ENCODE measurements at regions not wholly inside any gene's neighbourhood (a gene's known extent, or its start where the extent isn't known, plus 50 kb on each side); places are given as distances from the start of the nearest gene placed in this dataset.

DNA sequence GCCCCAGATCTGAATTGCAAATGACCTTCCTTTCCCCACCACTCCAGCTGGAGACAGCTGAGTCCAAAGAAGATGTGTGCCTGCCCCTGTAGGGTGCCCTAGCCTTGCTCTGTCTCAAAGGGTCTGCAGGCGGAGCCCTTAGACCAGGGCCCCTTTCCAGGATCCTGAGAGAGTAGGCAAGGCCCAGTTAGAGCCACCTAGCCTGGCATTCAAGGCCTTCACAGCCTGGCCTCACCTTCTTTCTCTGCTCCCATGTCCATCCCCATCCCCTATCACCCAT, 66.6 kb upstream of the LHX1 start:
- H3K4me3 ChIP-seq (ENCODE audit: control insufficient read depth, low read depth, low read length): no peak overlapping the region
- no peak for DNase-seq (ENCODE audit: low read depth)
- no peak for TF ChIP-seq CTCF (IDR thresholded peaks at IDR 0.05; ENCODE audit: control insufficient read depth, insufficient read depth, low read depth, low read length, missing control alignments)

DNA sequence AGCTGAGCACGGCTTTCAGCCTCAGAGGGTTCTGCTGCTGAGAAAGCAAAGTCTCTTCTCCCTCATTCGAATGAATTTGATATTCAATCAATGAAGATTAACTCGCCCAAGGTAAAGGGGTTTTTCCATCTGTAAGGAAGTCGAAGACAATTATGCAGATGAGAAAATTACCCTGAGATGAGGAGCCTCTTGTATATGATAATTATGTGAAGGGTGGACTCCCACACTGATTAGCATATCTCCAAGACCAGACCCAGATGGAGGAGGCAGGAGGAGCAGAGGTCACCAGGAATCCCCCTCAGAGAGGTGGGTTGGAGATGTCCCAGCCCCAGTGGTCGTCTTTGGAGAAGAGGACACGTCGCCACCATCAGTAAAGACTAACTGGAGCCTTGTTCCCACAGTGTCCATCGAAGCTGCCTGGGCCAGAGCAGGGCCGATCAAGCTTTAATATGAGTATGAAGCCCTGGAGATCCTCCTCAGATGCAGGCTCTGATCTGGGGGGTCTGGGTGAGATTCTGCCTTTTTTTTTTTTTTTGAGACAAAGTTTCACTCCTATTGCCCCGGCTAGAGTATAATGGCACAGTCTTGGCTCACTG, 61.5 kb upstream of the LHX1 start:
- no peak overlapping the region for H3K4me3 ChIP-seq (ENCODE audit: control insufficient read depth, low read depth, low read length)
- no peak for TF ChIP-seq CTCF (IDR thresholded peaks at IDR 0.05; ENCODE audit: control insufficient read depth, insufficient read depth, low read depth, low read length, missing control alignments)
- DNase-seq (ENCODE audit: low read depth): no peak

DNA sequence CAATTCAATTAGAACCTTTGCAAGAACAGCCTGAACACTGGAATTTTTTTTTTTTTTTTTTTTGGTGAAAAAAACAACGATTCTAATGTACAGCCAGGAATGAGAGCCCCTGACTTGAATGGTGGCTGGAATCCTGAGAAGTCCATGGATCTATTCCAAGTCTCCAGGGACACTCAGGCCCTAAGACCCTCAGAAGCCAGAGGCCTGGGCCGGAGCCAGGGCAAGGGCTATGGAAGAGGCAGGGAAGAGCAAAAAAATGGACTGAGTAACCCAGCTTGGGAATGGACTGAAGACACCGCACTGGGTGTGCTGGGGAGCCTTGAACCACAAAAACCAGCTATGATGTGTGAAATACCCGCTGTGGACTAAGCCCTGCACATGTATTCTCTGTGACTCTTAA, 60.3 kb upstream of the LHX1 start:
- H3K4me3 ChIP-seq (ENCODE audit: control insufficient read depth, low read depth, low read length): no peak overlapping the region
- no peak for TF ChIP-seq CTCF (IDR thresholded peaks at IDR 0.05; ENCODE audit: control insufficient read depth, insufficient read depth, low read depth, low read length, missing control alignments)
- no peak for DNase-seq (ENCODE audit: low read depth)

DNA sequence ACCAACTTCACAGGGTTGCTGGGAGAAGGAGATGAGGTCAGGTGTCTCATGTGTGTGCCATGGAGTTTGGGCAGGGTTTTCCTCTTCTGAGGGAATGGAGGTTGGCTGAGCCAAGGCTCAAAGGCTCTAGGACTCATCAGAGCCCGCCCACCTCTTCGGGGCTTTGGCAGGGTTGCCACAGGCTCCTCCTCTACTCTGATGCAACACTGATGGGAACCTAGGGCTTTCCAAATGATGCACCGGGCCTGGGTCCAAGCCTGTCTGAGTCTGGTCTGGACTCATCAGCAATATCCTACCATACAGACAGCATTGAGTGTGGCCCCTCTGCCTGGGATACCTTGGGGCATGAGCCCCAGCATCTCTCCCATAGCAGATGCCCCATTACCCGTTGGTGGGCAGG, 59.5 kb upstream of the LHX1 start:
- DNase-seq (ENCODE audit: low read depth): no peak
- TF ChIP-seq CTCF (IDR thresholded peaks at IDR 0.05; ENCODE audit: control insufficient read depth, insufficient read depth, low read depth, low read length, missing control alignments): no peak
- H3K4me3 ChIP-seq (ENCODE audit: control insufficient read depth, low read depth, low read length): no peak overlapping the region

DNA sequence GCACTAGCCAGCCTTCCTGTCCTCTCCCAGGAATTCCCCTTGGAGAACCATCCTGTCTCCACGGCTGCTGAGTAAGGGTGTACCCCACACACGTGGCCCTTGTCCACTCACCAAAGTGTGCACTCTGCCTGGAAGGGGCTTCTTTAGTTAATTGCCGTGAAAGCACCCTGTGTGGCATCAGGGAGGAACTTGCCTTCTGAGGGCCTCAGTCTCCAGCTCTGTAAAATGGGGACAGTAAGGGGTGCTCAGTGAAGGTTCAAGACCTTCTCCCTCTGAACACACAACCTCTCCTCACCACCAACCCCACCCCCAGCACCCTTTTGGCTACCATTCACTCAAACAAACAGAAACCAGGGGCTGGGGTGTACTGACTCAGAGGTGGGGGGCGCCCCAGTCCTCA, 59.1 kb upstream of the LHX1 start:
- TF ChIP-seq CTCF (IDR thresholded peaks at IDR 0.05; ENCODE audit: control insufficient read depth, insufficient read depth, low read depth, low read length, missing control alignments): no peak
- no peak for DNase-seq (ENCODE audit: low read depth)
- H3K4me3 ChIP-seq (ENCODE audit: control insufficient read depth, low read depth, low read length): no peak overlapping the region

GRCh38 chr17:36879027-36879426, 58.2 kb upstream of the LHX1 start:
- no peak for TF ChIP-seq CTCF (IDR thresholded peaks at IDR 0.05; ENCODE audit: control insufficient read depth, insufficient read depth, low read depth, low read length, missing control alignments)
- no peak for DNase-seq (ENCODE audit: low read depth)
- H3K4me3 ChIP-seq (ENCODE audit: control insufficient read depth, low read depth, low read length): no peak overlapping the region

GRCh38 chr17:36879624-36880131, 57.6 kb upstream of the LHX1 start:
- no peak overlapping the region for H3K4me3 ChIP-seq (ENCODE audit: control insufficient read depth, low read depth, low read length)
- no peak for TF ChIP-seq CTCF (IDR thresholded peaks at IDR 0.05; ENCODE audit: control insufficient read depth, insufficient read depth, low read depth, low read length, missing control alignments)
- DNase-seq (ENCODE audit: low read depth): no peak

All from AG09309 (cell line).